ENCODE measurements at regions not wholly inside any gene's neighbourhood (a gene's known extent, or its start where the extent isn't known, plus 50 kb on each side); places are given as distances from the start of the nearest gene placed in this dataset.
A peak's percentile ranks its signal among the peaks of the same experiment; 100 is the strongest.

DNA sequence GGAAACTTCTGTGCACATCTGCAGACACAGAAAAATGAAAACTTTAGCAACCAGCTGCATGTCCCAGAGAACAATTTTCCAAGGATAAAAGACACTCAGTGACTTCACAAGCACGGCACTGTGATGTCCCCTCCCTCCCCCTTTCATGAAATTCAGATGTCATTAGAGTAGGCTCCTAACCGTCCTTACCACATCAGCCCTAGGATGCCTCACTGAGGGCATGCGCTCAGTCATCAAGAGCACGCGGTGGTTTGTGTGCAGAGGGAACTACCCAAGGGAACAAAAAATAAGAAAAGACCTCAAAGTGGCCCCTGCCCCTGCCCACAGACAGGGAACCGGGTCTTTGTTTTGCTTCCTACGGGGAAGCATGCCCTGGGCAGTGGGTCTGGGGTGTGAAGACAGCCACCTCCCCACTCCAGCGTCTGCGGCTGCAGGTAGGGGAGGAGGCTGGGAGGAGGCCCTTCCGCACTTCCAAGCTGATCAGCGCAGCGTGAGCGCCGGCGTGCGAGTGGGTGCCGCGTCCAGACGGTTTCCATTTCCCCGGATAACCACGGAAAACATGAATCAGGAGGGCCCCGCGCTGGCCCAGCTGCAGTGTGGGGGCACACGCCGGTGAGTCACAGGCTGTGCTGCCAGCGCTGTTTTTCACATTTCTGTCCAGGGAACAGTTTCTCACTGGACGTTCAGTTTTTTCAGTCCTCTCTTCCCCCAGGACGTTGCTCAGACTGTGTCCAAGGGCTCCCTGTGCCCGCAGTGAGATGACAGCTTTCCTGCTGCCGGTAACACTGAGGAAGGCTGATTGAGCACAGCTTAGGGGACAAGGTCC, 70.6 kb downstream of the COPS8 start:
- peak; percentile 96 for DNase-seq (ENCODE audit: low read depth)
- H3K4me3 ChIP-seq (ENCODE audit: control insufficient read depth, low read depth, low read length), result no peak overlapping the region
- TF ChIP-seq, protein P1, sequence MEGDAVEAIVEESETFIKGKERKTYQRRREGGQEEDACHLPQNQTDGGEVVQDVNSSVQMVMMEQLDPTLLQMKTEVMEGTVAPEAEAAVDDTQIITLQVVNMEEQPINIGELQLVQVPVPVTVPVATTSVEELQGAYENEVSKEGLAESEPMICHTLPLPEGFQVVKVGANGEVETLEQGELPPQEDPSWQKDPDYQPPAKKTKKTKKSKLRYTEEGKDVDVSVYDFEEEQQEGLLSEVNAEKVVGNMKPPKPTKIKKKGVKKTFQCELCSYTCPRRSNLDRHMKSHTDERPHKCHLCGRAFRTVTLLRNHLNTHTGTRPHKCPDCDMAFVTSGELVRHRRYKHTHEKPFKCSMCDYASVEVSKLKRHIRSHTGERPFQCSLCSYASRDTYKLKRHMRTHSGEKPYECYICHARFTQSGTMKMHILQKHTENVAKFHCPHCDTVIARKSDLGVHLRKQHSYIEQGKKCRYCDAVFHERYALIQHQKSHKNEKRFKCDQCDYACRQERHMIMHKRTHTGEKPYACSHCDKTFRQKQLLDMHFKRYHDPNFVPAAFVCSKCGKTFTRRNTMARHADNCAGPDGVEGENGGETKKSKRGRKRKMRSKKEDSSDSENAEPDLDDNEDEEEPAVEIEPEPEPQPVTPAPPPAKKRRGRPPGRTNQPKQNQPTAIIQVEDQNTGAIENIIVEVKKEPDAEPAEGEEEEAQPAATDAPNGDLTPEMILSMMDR (conservative IDR thresholded peaks at IDR 0.05; ENCODE audit: control insufficient read depth, insufficient read depth, low read depth, low read length), result no peak

DNA sequence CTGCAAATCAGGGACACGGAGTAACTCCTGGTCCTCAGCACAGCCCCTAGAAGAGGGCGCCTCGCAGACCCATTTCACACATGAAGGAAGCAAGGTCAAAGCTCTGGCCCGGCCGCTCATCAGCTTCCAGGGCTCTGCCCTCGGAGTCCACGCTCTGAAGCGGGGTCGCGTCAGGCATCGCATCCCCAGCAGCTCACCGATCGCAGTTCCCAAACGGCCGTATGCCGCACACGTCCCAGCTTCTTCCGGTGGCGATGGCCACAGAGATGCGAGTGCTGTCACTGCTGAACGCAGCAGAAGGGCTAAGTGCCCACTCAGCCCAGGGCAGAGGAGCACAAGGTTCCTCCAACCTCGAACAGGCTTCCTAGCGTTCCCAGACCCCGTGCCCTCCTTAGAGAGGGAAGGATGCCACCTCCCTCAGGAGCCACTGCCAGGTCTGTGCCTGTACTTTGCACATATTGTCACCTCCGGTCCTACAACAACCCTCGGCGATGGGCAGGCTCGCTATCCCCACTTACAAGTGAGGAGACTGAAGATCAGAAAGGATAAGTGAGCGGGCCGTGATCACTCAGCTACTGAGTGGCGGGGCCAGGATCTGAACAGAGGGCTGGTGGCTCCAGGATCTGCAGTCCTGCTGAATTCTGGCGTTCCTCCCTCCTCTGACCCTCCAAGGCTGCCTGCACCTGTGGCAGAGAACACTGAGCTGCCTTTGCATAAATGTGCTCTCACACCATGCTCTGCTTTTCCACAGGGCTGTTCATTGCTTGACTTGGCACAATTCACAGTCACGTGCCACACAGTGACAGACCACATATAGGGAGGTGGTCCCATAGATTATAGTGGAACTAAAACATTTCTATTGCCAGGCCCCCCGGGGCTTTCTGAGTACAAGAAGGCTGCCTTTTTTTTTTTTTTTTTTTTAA, 71.4 kb downstream of the COPS8 start:
- peak; percentile 54 for DNase-seq (ENCODE audit: low read depth)
- H3K4me3 ChIP-seq (ENCODE audit: control insufficient read depth, low read depth, low read length), result no peak overlapping the region
- TF ChIP-seq, protein P1 (conservative IDR thresholded peaks at IDR 0.05; ENCODE audit: control insufficient read depth, insufficient read depth, low read depth, low read length), result no peak

DNA sequence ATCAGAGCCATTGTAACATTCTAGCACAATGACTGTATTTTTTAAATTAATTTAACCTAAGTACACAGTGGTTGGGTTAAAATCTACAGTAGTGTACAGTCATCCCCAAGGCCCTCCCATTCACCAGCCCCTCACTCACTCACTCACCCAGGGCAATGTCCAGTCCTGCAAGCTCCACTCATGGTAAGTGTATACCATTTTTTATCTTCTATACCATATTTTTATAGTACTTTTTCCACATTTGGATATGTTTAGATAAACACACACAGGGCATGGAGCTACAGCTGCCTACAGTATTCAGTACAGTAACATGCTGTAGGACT, 72.1 kb downstream of the COPS8 start:
- TF ChIP-seq, protein P1 (conservative IDR thresholded peaks at IDR 0.05; ENCODE audit: control insufficient read depth, insufficient read depth, low read depth, low read length), result no peak
- no peak for DNase-seq (ENCODE audit: low read depth)
- H3K4me3 ChIP-seq (ENCODE audit: control insufficient read depth, low read depth, low read length), result no peak overlapping the region

DNA sequence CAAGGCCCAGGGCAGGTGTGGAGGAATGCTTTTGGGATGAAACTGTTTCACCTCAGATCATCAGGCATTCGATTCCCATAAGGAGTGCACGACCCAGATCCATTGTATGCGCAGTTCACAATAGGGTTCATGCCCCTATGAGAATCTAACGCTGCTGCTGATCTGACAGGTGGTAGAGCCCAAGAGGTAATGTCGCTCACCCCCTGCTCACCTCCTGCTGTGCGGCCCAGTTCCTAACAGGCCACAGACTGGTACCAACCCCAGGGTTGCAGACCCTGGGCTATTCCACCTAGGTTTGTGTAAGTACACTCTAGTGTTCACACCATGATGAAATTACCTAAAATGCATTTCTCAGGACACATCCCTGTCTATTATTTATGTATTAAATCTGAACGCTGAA, 72.5 kb downstream of the COPS8 start:
- TF ChIP-seq, protein P1 (conservative IDR thresholded peaks at IDR 0.05; ENCODE audit: control insufficient read depth, insufficient read depth, low read depth, low read length), result no peak
- no peak for DNase-seq (ENCODE audit: low read depth)
- H3K4me3 ChIP-seq (ENCODE audit: control insufficient read depth, low read depth, low read length), result no peak overlapping the region

DNA sequence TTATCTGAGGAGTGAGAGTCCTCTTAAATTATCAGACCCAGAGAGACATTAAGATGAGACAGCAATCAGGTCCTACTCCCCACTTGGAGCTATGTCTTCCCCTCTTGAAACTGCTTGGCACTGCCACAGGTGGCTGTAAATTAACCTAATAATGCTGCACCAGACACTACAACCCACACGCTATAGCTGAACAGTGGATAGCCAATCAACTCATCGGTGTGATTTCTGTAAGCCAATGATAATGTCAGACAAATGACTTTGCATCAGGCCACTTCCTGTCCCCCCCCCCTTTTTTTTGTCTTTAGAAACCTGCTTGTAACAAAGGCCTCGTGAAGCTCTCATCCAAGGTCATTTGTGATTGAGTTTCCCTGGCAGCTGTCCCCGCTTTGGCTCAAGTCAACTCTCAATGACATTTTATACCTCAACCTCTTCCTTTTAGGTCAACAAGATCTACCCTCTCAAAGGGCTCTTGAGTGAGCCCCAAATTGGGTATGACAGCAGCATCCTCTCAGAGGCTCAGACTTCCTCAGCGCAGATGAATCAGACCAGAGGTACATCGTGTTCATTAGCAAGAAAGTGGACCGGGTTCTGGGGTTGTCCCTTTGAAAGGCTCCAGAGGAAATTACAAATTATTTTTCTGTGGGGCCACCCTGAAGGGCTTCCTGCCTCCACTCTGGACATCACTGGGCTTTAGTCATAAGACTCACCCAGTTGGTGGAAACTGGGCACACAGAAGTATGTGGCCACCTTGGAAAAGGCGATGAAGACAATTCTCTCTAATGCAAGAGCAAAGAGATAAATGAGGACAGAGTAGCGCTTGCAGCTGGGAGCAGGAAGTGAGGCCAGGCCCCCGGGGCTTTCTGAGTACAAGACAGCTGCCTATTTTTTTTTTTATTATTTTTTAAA, 73.6 kb downstream of the COPS8 start:
- peak; percentile 91 for DNase-seq (ENCODE audit: low read depth)
- H3K4me3 ChIP-seq (ENCODE audit: control insufficient read depth, low read depth, low read length), result no peak overlapping the region

More for the DNA sequence above, 73.6 kb downstream of the COPS8 start:
- TF ChIP-seq, protein P1 (conservative IDR thresholded peaks at IDR 0.05; ENCODE audit: control insufficient read depth, insufficient read depth, low read depth, low read length), result no peak

Data from fibroblast of mammary gland (primary cell).